ENCODE measurements at regions not wholly inside any gene's neighbourhood (a gene's known extent, or its start where the extent isn't known, plus 50 kb on each side); places are given as distances from the start of the nearest gene placed in this dataset.

- Histone ChIP-seq H3K36me3 (replicated peaks; ENCODE audit: low read depth, low read length) (no peaks in the 10 kb centered on the region), H3K27me3 (ENCODE audit: low read depth, low read length) (no peaks in the 10 kb centered on the region), H3K4me1 (ENCODE audit: low read length) (no peaks in the 10 kb centered on the region), H3K9ac (ENCODE audit: low read length) (no peak overlapping the region), H3K27ac (ENCODE audit: low read length) (no peak overlapping the region), H4K20me1 (ENCODE audit: insufficient read depth, low read length) (no peaks in the 10 kb centered on the region), H3K4me3 (ENCODE audit: low read length) (no peak overlapping the region), H3K79me2 (ENCODE audit: low read length) (no peaks in the 10 kb centered on the region), H2AFZ (ENCODE audit: low read depth, low read length) (no peak overlapping the region), H3K9me3 (ENCODE audit: insufficient read depth, low read length) (no peaks in the 10 kb centered on the region), H3K4me2 (ENCODE audit: low read length) (no peak overlapping the region)
- no peak for TF ChIP-seq EZH2phosphoT487 (IDR thresholded peaks at IDR 0.05; ENCODE audit: low read depth)
- no peak for TF ChIP-seq CTCF (IDR thresholded peaks at IDR 0.05; ENCODE audit: low read depth, low read length)
Observed at GRCh38 chr11:39910087-39910486, 1549.4 kb downstream of the LRRC4C start.

- no peaks in the 10 kb centered on the region for H3K27me3 ChIP-seq (ENCODE audit: low read depth, low read length)
- no peaks in the 10 kb centered on the region for H3K36me3 ChIP-seq (replicated peaks; ENCODE audit: low read depth, low read length)
- H3K9ac ChIP-seq (ENCODE audit: low read length), result no peak overlapping the region
- H4K20me1 ChIP-seq (ENCODE audit: insufficient read depth, low read length), result no peaks in the 10 kb centered on the region
- H3K4me2 ChIP-seq (ENCODE audit: low read length), result no peak overlapping the region
- no peaks in the 10 kb centered on the region for H3K4me1 ChIP-seq (ENCODE audit: low read length)
- H2AFZ ChIP-seq (ENCODE audit: low read depth, low read length), result no peak overlapping the region
- H3K79me2 ChIP-seq (ENCODE audit: low read length), result no peaks in the 10 kb centered on the region
- no peaks in the 10 kb centered on the region for H3K9me3 ChIP-seq (ENCODE audit: insufficient read depth, low read length)
- no peak overlapping the region for H3K4me3 ChIP-seq (ENCODE audit: low read length)
- TF ChIP-seq CTCF (IDR thresholded peaks at IDR 0.05; ENCODE audit: low read depth, low read length) (no peak), EZH2phosphoT487 (IDR thresholded peaks at IDR 0.05; ENCODE audit: low read depth) (no peak)
- no peak overlapping the region for H3K27ac ChIP-seq (ENCODE audit: low read length)
Observed at GRCh38 chr11:39860931-39861330, 1598.5 kb downstream of the LRRC4C start.

- Histone ChIP-seq H3K4me2 (ENCODE audit: low read length) (no peak overlapping the region), H3K27me3 (ENCODE audit: low read depth, low read length) (no peaks in the 10 kb centered on the region), H3K4me3 (ENCODE audit: low read length) (no peak overlapping the region), H3K4me1 (ENCODE audit: low read length) (no peaks in the 10 kb centered on the region), H3K36me3 (replicated peaks; ENCODE audit: low read depth, low read length) (no peaks in the 10 kb centered on the region), H3K9me3 (ENCODE audit: insufficient read depth, low read length) (no peaks in the 10 kb centered on the region), H2AFZ (ENCODE audit: low read depth, low read length) (no peak overlapping the region), H3K27ac (ENCODE audit: low read length) (no peak overlapping the region), H3K9ac (ENCODE audit: low read length) (no peak overlapping the region), H3K79me2 (ENCODE audit: low read length) (no peaks in the 10 kb centered on the region), H4K20me1 (ENCODE audit: insufficient read depth, low read length) (no peaks in the 10 kb centered on the region)
- TF ChIP-seq CTCF (IDR thresholded peaks at IDR 0.05; ENCODE audit: low read depth, low read length) (no peak), EZH2phosphoT487 (IDR thresholded peaks at IDR 0.05; ENCODE audit: low read depth) (no peak)
Observed at GRCh38 chr11:39817241-39817640, 1642.2 kb downstream of the LRRC4C start.

GRCh38 chr11:39810358-39810757, 1649.1 kb downstream of the LRRC4C start:
- no peak overlapping the region for H3K9ac ChIP-seq (ENCODE audit: low read length)
- no peaks in the 10 kb centered on the region for H4K20me1 ChIP-seq (ENCODE audit: insufficient read depth, low read length)
- H3K79me2 ChIP-seq (ENCODE audit: low read length), result no peaks in the 10 kb centered on the region
- H3K4me1 ChIP-seq (ENCODE audit: low read length), result no peaks in the 10 kb centered on the region
- no peak for TF ChIP-seq CTCF (IDR thresholded peaks at IDR 0.05; ENCODE audit: low read depth, low read length)
- TF ChIP-seq EZH2phosphoT487 (IDR thresholded peaks at IDR 0.05; ENCODE audit: low read depth), result no peak
- H3K9me3 ChIP-seq (ENCODE audit: insufficient read depth, low read length), result no peaks in the 10 kb centered on the region
- no peak overlapping the region for H2AFZ ChIP-seq (ENCODE audit: low read depth, low read length)
- no peak overlapping the region for H3K4me2 ChIP-seq (ENCODE audit: low read length)
- no peaks in the 10 kb centered on the region for H3K27me3 ChIP-seq (ENCODE audit: low read depth, low read length)
- no peak overlapping the region for H3K4me3 ChIP-seq (ENCODE audit: low read length)
- H3K27ac ChIP-seq (ENCODE audit: low read length), result no peak overlapping the region
- H3K36me3 ChIP-seq (replicated peaks; ENCODE audit: low read depth, low read length), result no peaks in the 10 kb centered on the region
